ENCODE measurements at regions not wholly inside any gene's neighbourhood (a gene's known extent, or its start where the extent isn't known, plus 50 kb on each side); places are given as distances from the start of the nearest gene placed in this dataset.

GRCh38 chr3:112751564-112752512, 94.8 kb downstream of the CD200R1L start:
- no peak overlapping the region for H3K4me3 ChIP-seq (ENCODE audit: low read depth in 1 of 3, low read length in 3 of 3)
- DNase-seq (peak; percentile 79 to 92), FAIRE-seq (no peak)
- H3K27ac ChIP-seq (ENCODE audit: low read depth in 1 of 3, low read length in 2 of 3) = peak overlapping the region in 2 of 3 donors; percentile 52 to 67
- H3K27me3 ChIP-seq (ENCODE audit: control insufficient read depth in 3 of 3, insufficient read depth in 3 of 3, low read length in 3 of 3) = no peaks in the 10 kb centered on the region
- 37 to 61% (median 41%) methylated on average over 3 of the region's 3 CpGs for WGBS, 3 donors
- H3K4me1 ChIP-seq (ENCODE audit: control insufficient read depth in 3 of 3, insufficient read depth in 2 of 3, low read depth in 1 of 3, low read length in 2 of 3) = peaks cover 2 to 11% (median 2%) of the 10 kb centered on the region in 3 donors
- peaks cover 0 to 14% of the 10 kb centered on the region in 2 donors for H3K9me3 ChIP-seq (ENCODE audit: control insufficient read depth in 2 of 2, insufficient read depth in 1 of 2, low read depth in 1 of 2, low read length in 1 of 2)
- H3K36me3 ChIP-seq (ENCODE audit: control insufficient read depth in 3 of 3, insufficient read depth in 2 of 3, low read depth in 1 of 3, low read length in 3 of 3) = no peaks in the 10 kb centered on the region

DNA sequence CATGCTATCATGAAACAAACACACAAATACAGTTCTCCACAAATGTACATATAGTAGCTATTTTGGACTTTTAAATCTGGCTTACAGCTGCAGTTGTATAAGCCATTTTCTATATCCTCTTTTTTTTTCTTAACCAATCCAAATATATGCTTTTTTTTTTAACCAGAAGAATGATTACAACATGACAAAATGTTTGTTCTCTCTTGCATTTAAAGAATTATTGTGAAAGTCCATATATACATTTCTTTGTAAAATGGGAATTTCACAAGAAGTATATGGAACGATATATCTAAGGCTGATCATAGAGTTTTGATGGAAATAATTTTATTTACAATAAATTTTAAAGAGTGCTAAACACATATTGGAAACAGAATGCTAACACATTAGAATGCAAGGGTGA, 95.6 kb downstream of the CD200R1L start:
- H3K4me3 ChIP-seq (ENCODE audit: low read depth in 1 of 3, low read length in 3 of 3) = no peak overlapping the region
- peaks cover 0 to 14% of the 10 kb centered on the region in 2 donors for H3K9me3 ChIP-seq (ENCODE audit: control insufficient read depth in 2 of 2, insufficient read depth in 1 of 2, low read depth in 1 of 2, low read length in 1 of 2)
- no peak for DNase-seq
- H3K36me3 ChIP-seq (ENCODE audit: control insufficient read depth in 3 of 3, insufficient read depth in 2 of 3, low read depth in 1 of 3, low read length in 3 of 3) = no peaks in the 10 kb centered on the region
- WGBS, 3 donors = 88 to 100% (median 95%) methylated on average over 1 of the region's 1 CpG
- H3K27ac ChIP-seq (ENCODE audit: low read depth in 1 of 3, low read length in 2 of 3) = no peak overlapping the region
- no peaks in the 10 kb centered on the region for H3K27me3 ChIP-seq (ENCODE audit: control insufficient read depth in 3 of 3, insufficient read depth in 3 of 3, low read length in 3 of 3)
- H3K4me1 ChIP-seq (ENCODE audit: control insufficient read depth in 3 of 3, insufficient read depth in 2 of 3, low read depth in 1 of 3, low read length in 2 of 3) = peaks cover 2 to 11% (median 2%) of the 10 kb centered on the region in 3 donors
- no peak for FAIRE-seq

DNA sequence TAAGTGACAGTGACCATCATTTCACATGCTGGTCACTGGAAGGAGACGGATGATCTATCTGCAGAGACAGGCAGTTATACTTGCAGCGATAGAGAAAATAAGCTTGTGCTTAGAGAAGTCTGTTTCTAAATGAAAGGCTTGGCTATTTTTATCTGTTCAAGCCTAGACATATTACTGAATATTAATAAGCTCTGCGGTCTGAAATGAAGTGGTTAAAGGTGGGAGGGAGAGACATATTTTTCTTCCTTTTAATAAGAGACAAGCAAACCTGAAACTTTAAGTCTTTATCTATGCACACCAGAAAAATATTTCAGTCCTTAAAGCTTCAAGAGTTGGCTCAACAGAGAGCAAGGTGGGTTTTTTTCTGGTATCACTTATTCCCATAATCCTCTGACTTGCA, 99.0 kb downstream of the CD200R1L start:
- no peak for DNase-seq
- H3K36me3 ChIP-seq (ENCODE audit: control insufficient read depth in 3 of 3, insufficient read depth in 2 of 3, low read depth in 1 of 3, low read length in 3 of 3) = no peaks in the 10 kb centered on the region
- H3K27me3 ChIP-seq (ENCODE audit: control insufficient read depth in 3 of 3, insufficient read depth in 3 of 3, low read length in 3 of 3) = no peaks in the 10 kb centered on the region
- 81 to 95% (median 86%) methylated on average over 3 of the region's 3 CpGs for WGBS, 3 donors
- H3K9me3 ChIP-seq (ENCODE audit: control insufficient read depth in 2 of 2, insufficient read depth in 1 of 2, low read depth in 1 of 2, low read length in 1 of 2) = peaks cover 0 to 10% of the 10 kb centered on the region in 2 donors
- H3K4me3 ChIP-seq (ENCODE audit: low read depth in 1 of 3, low read length in 3 of 3) = no peak overlapping the region
- FAIRE-seq = no peak
- no peak overlapping the region for H3K27ac ChIP-seq (ENCODE audit: low read depth in 1 of 3, low read length in 2 of 3)
- peaks cover under 1 to 9% (median 2%) of the 10 kb centered on the region in 3 donors for H3K4me1 ChIP-seq (ENCODE audit: control insufficient read depth in 3 of 3, insufficient read depth in 2 of 3, low read depth in 1 of 3, low read length in 2 of 3)

- DNase-seq = no peak
- 68 to 72% (median 71%) methylated on average over 6 of the region's 6 CpGs for WGBS, 3 donors
- Histone ChIP-seq H3K4me3 (ENCODE audit: low read depth in 1 of 3, low read length in 3 of 3) (no peak overlapping the region), H3K4me1 (ENCODE audit: control insufficient read depth in 3 of 3, insufficient read depth in 2 of 3, low read depth in 1 of 3, low read length in 2 of 3) (peaks cover 0 to 5% (median under 1%) of the 10 kb centered on the region in 3 donors), H3K36me3 (ENCODE audit: control insufficient read depth in 3 of 3, insufficient read depth in 2 of 3, low read depth in 1 of 3, low read length in 3 of 3) (no peaks in the 10 kb centered on the region), H3K27me3 (ENCODE audit: control insufficient read depth in 3 of 3, insufficient read depth in 3 of 3, low read length in 3 of 3) (no peaks in the 10 kb centered on the region), H3K9me3 (ENCODE audit: control insufficient read depth in 2 of 2, insufficient read depth in 1 of 2, low read depth in 1 of 2, low read length in 1 of 2) (peaks cover 0 to 4% of the 10 kb centered on the region in 2 donors), H3K27ac (ENCODE audit: low read depth in 1 of 3, low read length in 2 of 3) (no peak overlapping the region)
- FAIRE-seq = no peak
Observed at GRCh38 chr3:112746675-112747280, 99.9 kb downstream of the CD200R1L start.

GRCh38 chr3:112745567-112746248, 101.0 kb downstream of the CD200R1L start:
- DNase-seq = no peak
- Histone ChIP-seq H3K36me3 (ENCODE audit: control insufficient read depth in 3 of 3, insufficient read depth in 2 of 3, low read depth in 1 of 3, low read length in 3 of 3) (no peaks in the 10 kb centered on the region), H3K9me3 (ENCODE audit: control insufficient read depth in 2 of 2, insufficient read depth in 1 of 2, low read depth in 1 of 2, low read length in 1 of 2) (peaks cover 0 to 4% of the 10 kb centered on the region in 2 donors), H3K27me3 (ENCODE audit: control insufficient read depth in 3 of 3, insufficient read depth in 3 of 3, low read length in 3 of 3) (no peaks in the 10 kb centered on the region), H3K4me1 (ENCODE audit: control insufficient read depth in 3 of 3, insufficient read depth in 2 of 3, low read depth in 1 of 3, low read length in 2 of 3) (no peaks in the 10 kb centered on the region), H3K27ac (ENCODE audit: low read depth in 1 of 3, low read length in 2 of 3) (no peak overlapping the region), H3K4me3 (ENCODE audit: low read depth in 1 of 3, low read length in 3 of 3) (no peak overlapping the region)
- 71 to 86% (median 84%) methylated on average over 4 of the region's 4 CpGs for WGBS, 3 donors
- no peak for FAIRE-seq

DNA sequence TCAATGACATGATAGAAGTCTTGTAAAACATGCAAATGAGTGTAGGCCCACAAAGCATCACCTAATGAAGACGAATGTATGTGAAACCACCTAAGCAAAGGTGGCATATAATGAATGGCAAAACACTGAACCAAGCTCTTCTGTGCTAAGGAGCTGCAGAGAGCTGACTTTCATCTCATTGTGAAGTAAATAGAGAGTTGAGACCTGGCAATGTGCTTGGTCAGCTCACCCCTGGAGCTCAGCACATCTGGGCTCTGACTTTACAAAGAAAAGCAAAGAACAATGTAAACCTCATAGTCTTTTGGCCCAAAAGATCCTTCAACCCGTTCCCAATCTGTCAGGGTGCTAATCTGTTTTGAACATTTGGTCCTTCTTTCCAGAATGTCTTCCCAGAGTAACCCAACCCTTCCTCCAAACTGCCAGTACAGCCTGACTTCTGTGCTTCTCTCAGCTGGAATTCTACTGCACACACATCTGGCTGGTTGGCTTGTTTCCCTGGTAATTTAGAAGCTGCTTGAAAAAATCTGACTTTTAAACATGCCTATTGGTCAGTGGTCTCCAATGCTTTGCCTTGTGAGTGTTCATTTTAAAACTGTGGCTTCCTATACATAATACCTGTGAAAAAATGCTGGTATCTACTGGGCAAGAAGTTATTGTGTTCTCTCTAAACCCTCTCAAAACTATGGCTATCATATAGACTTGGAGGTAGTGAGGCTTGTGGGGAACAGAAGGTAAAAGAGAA, 101.7 kb downstream of the CD200R1L start:
- no peaks in the 10 kb centered on the region for H3K36me3 ChIP-seq (ENCODE audit: control insufficient read depth in 3 of 3, insufficient read depth in 2 of 3, low read depth in 1 of 3, low read length in 3 of 3)
- WGBS, 3 donors = 54 to 57% (median 57%) methylated on average over 2 of the region's 2 CpGs
- DNase-seq (no peak), FAIRE-seq (no peak)
- H3K9me3 ChIP-seq (ENCODE audit: control insufficient read depth in 2 of 2, insufficient read depth in 1 of 2, low read depth in 1 of 2, low read length in 1 of 2) = peaks cover 0 to 4% of the 10 kb centered on the region in 2 donors
- H3K27ac ChIP-seq (ENCODE audit: low read depth in 1 of 3, low read length in 2 of 3) = no peak overlapping the region
- no peak overlapping the region for H3K4me3 ChIP-seq (ENCODE audit: low read depth in 1 of 3, low read length in 3 of 3)
- no peaks in the 10 kb centered on the region for H3K27me3 ChIP-seq (ENCODE audit: control insufficient read depth in 3 of 3, insufficient read depth in 3 of 3, low read length in 3 of 3)
- H3K4me1 ChIP-seq (ENCODE audit: control insufficient read depth in 3 of 3, insufficient read depth in 2 of 3, low read depth in 1 of 3, low read length in 2 of 3) = no peaks in the 10 kb centered on the region

DNA sequence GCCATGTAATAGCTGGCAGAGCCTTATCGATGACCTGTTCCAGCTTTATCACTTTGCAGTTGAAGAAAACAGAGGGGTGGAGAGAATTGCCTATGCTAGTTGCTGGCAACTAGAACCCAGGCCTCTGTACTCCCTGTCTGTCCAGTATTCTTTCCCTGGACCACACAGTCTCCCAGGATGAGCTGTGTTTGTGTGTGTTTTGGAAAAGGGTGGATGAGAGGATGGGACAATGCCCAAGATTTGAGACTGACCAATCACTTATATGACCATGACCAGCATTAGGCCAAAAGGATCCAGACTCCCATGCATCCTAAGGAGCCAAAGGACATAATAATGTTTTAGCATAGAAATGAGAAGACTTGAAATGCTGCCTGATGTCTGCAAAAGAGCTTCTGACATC, 102.6 kb downstream of the CD200R1L start:
- H3K9me3 ChIP-seq (ENCODE audit: control insufficient read depth in 2 of 2, insufficient read depth in 1 of 2, low read depth in 1 of 2, low read length in 1 of 2) = peaks cover 0 to 2% of the 10 kb centered on the region in 2 donors
- no peak overlapping the region for H3K27ac ChIP-seq (ENCODE audit: low read depth in 1 of 3, low read length in 2 of 3)
- 60 to 72% (median 61%) methylated on average over 1 of the region's 1 CpG for WGBS, 3 donors
- no peak overlapping the region for H3K4me3 ChIP-seq (ENCODE audit: low read depth in 1 of 3, low read length in 3 of 3)
- H3K4me1 ChIP-seq (ENCODE audit: control insufficient read depth in 3 of 3, insufficient read depth in 2 of 3, low read depth in 1 of 3, low read length in 2 of 3) = no peaks in the 10 kb centered on the region
- H3K27me3 ChIP-seq (ENCODE audit: control insufficient read depth in 3 of 3, insufficient read depth in 3 of 3, low read length in 3 of 3) = no peaks in the 10 kb centered on the region
- DNase-seq = no peak
- FAIRE-seq = no peak
- H3K36me3 ChIP-seq (ENCODE audit: control insufficient read depth in 3 of 3, insufficient read depth in 2 of 3, low read depth in 1 of 3, low read length in 3 of 3) = no peaks in the 10 kb centered on the region

- DNase-seq (no peak), FAIRE-seq (no peak)
- H3K4me3 ChIP-seq (ENCODE audit: low read depth in 1 of 3, low read length in 3 of 3) = no peak overlapping the region
- H3K27ac ChIP-seq (ENCODE audit: low read depth in 1 of 3, low read length in 2 of 3) = no peak overlapping the region
- WGBS, 3 donors = 88 to 95% (median 95%) methylated on average over 2 of the region's 2 CpGs
- no peaks in the 10 kb centered on the region for H3K27me3 ChIP-seq (ENCODE audit: control insufficient read depth in 3 of 3, insufficient read depth in 3 of 3, low read length in 3 of 3)
- H3K9me3 ChIP-seq (ENCODE audit: control insufficient read depth in 2 of 2, insufficient read depth in 1 of 2, low read depth in 1 of 2, low read length in 1 of 2) = no peaks in the 10 kb centered on the region
- H3K36me3 ChIP-seq (ENCODE audit: control insufficient read depth in 3 of 3, insufficient read depth in 2 of 3, low read depth in 1 of 3, low read length in 3 of 3) = no peaks in the 10 kb centered on the region
- no peaks in the 10 kb centered on the region for H3K4me1 ChIP-seq (ENCODE audit: control insufficient read depth in 3 of 3, insufficient read depth in 2 of 3, low read depth in 1 of 3, low read length in 2 of 3)
Observed at GRCh38 chr3:112742934-112743333, 102.0 kb upstream of the CCDC80 start.
